Liver (tissue), 7 donors: ENCODE measurements at regions not wholly inside any gene's neighbourhood (a gene's known extent, or its start where the extent isn't known, plus 50 kb on each side); places are given as distances from the start of the nearest gene placed in this dataset.
"Not testable (repeated sequence)": the region's sequence is repeated elsewhere in the genome, so short reads cannot be mapped to it uniquely, and the experiment has no call there.

Source experiments
- DNase-seq: peaks from one replicate; pipeline ENCODE4 v3.0.0-alpha.2; 2017; ENCODE audit warnings: low spot score
- H3K27ac ChIP-seq, 2 donors: one replicate each; pipeline ENCODE4 v1.7.0; 2013; ENCODE audit warnings: inconsistent platforms in 2 of 2, low read length in 2 of 2, control low read depth in 1 of 2, low read depth in 1 of 2, mild to moderate bottlenecking in 1 of 2
- H3K27me3 ChIP-seq, 4 donors: one replicate each; pipeline versions ENCODE4 v1.6.1 to v1.7.0; 2013; ENCODE audit warnings: low read length in 3 of 4, inconsistent platforms in 1 of 4, mild to moderate bottlenecking in 1 of 4, moderate library complexity in 1 of 4; ENCODE audit not compliant: control insufficient read depth in 4 of 4, insufficient read depth in 4 of 4
- H3K36me3 ChIP-seq, 4 donors: one replicate each; pipeline versions ENCODE4 v1.6.1 to v1.7.0; 2013; ENCODE audit warnings: low read length in 3 of 4, mild to moderate bottlenecking in 3 of 4, low read depth in 1 of 4, moderate library complexity in 1 of 4; ENCODE audit not compliant: control insufficient read depth in 4 of 4, insufficient read depth in 3 of 4
- H3K4me1 ChIP-seq, 4 donors: one replicate each; pipeline versions ENCODE4 v1.6.1 to v1.7.0; 2013; ENCODE audit warnings: low read length in 3 of 4, mild to moderate bottlenecking in 3 of 4, moderate library complexity in 1 of 4; ENCODE audit not compliant: control insufficient read depth in 4 of 4, insufficient read depth in 4 of 4
- H3K4me3 ChIP-seq, 3 donors: one replicate each; pipeline versions ENCODE4 v1.6.1 to v1.7.0; 2013; ENCODE audit warnings: low read length in 3 of 3, control low read depth in 1 of 3, low read depth in 1 of 3, mild to moderate bottlenecking in 1 of 3
- H3K9ac ChIP-seq, 2 donors: one replicate each; pipeline ENCODE4 v1.7.0; 2013; ENCODE audit warnings: low read length in 2 of 2, mild to moderate bottlenecking in 2 of 2, moderate library complexity in 2 of 2, control low read depth in 1 of 2, low read depth in 1 of 2
- H3K9me3 ChIP-seq, 4 donors: one replicate each; pipeline versions ENCODE4 v1.6.1 to v1.7.0; 2013; ENCODE audit warnings: low read length in 3 of 4; ENCODE audit not compliant: control insufficient read depth in 4 of 4
- ATF3 ChIP-seq: IDR thresholded peaks from 2 replicates; pipeline ENCODE4 v1.6.1; 2016; ENCODE audit warnings: antibody characterized with exemption
- EGR1 ChIP-seq, 2 donors: IDR thresholded peaks; 2 replicates each; pipeline ENCODE4 v1.6.1; 2016 to 2018; ENCODE audit warnings: antibody characterized with exemption in 2 of 2, low read depth in 2 of 2
- FOXA1 ChIP-seq: IDR thresholded peaks from 2 replicates; pipeline ENCODE4 v1.6.1; 2016; ENCODE audit warnings: antibody characterized with exemption
- FOXA2 ChIP-seq: IDR thresholded peaks from 2 replicates; pipeline ENCODE4 v1.6.1; 2016; ENCODE audit warnings: antibody characterized with exemption
- HNF4A ChIP-seq, 2 donors: conservative IDR thresholded peaks; 2 replicates each; pipeline ENCODE4 v1.6.1; 2016; ENCODE audit warnings: antibody characterized with exemption in 2 of 2, mild to moderate bottlenecking in 2 of 2
- HNF4G ChIP-seq: IDR thresholded peaks from 2 replicates; pipeline ENCODE4 v1.6.1; 2016; ENCODE audit warnings: antibody characterized with exemption
- JUND ChIP-seq, 2 donors: IDR thresholded peaks; 2 replicates each; pipeline ENCODE4 v1.6.1; 2016; ENCODE audit warnings: antibody characterized with exemption in 2 of 2
- NR2F2 ChIP-seq: IDR thresholded peaks from 2 replicates; pipeline ENCODE4 v1.6.1; 2016; ENCODE audit warnings: antibody characterized with exemption
- RAD21 ChIP-seq, 2 donors: IDR thresholded peaks; 2 replicates each; pipeline ENCODE4 v1.6.1; 2016; ENCODE audit warnings: antibody characterized with exemption in 2 of 2, mild to moderate bottlenecking in 2 of 2
- REST ChIP-seq: IDR thresholded peaks from 2 replicates; pipeline ENCODE4 v1.6.1; 2016; ENCODE audit warnings: antibody characterized with exemption, mild to moderate bottlenecking
- RXRA ChIP-seq, 2 donors: IDR thresholded peaks; 2 replicates each; pipeline ENCODE4 v1.6.1; 2017 to 2018; ENCODE audit warnings: antibody characterized with exemption in 2 of 2, mild to moderate bottlenecking in 1 of 2
- SP1 ChIP-seq: IDR thresholded peaks from 2 replicates; pipeline ENCODE4 v1.6.1; 2018; ENCODE audit warnings: antibody characterized with exemption, mild to moderate bottlenecking
- YY1 ChIP-seq: IDR thresholded peaks from 2 replicates; pipeline ENCODE4 v1.6.1; 2016; ENCODE audit warnings: antibody characterized with exemption, mild to moderate bottlenecking
- WGBS: extraction: QIAGEN DNeasy Blood & Tissue Kit; methylation state at CpG from one replicate; pipeline ENCODE4 v1.1.7; 2013; 5-methylcytosine and 5-hydroxymethylcytosine counted together
- TF ChIP-seq, protein P1 (sequence below): IDR thresholded peaks from 2 replicates; pipeline ENCODE4 v1.6.1; 2016; ENCODE audit warnings: antibody characterized with exemption
- donor health status: healthy.
- donor health status: healthy.
- donor health status: healthy.
- donor health status: healthy.

- Histone ChIP-seq H3K36me3 (no peaks in the 10 kb centered on the region), H3K9me3 (peaks cover 0 to 5% (median 0%) of the 10 kb centered on the region in 4 donors), H3K4me3 (no peak overlapping the region), H3K27ac (no peak overlapping the region), H3K27me3 (peaks cover 0 to 2% (median 0%) of the 10 kb centered on the region in 4 donors), H3K4me1 (no peaks in the 10 kb centered on the region), H3K9ac (no peak overlapping the region)
- TF ChIP-seq HNF4A (conservative IDR thresholded peaks at IDR 0.05) (no peak), FOXA2 (no peak), ATF3 (no peak), REST (no peak), SP1 (no peak), RXRA (IDR thresholded peaks at IDR 0.05) (no peak), YY1 (no peak), RAD21 (IDR thresholded peaks at IDR 0.05) (no peak), EGR1 (IDR thresholded peaks at IDR 0.05; ENCODE audit: low read depth in 2 of 2) (no peak), NR2F2 (no peak), HNF4G (no peak)
- TF ChIP-seq, protein P1, sequence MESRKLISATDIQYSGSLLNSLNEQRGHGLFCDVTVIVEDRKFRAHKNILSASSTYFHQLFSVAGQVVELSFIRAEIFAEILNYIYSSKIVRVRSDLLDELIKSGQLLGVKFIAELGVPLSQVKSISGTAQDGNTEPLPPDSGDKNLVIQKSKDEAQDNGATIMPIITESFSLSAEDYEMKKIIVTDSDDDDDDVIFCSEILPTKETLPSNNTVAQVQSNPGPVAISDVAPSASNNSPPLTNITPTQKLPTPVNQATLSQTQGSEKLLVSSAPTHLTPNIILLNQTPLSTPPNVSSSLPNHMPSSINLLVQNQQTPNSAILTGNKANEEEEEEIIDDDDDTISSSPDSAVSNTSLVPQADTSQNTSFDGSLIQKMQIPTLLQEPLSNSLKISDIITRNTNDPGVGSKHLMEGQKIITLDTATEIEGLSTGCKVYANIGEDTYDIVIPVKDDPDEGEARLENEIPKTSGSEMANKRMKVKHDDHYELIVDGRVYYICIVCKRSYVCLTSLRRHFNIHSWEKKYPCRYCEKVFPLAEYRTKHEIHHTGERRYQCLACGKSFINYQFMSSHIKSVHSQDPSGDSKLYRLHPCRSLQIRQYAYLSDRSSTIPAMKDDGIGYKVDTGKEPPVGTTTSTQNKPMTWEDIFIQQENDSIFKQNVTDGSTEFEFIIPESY: no peak
- WGBS: 59% methylated on average over 4 of the region's 4 CpGs
- DNase-seq: no peak
Measured at GRCh38 chr15:26061248-26061647, 198.1 kb upstream of the ATP10A start.

DNA sequence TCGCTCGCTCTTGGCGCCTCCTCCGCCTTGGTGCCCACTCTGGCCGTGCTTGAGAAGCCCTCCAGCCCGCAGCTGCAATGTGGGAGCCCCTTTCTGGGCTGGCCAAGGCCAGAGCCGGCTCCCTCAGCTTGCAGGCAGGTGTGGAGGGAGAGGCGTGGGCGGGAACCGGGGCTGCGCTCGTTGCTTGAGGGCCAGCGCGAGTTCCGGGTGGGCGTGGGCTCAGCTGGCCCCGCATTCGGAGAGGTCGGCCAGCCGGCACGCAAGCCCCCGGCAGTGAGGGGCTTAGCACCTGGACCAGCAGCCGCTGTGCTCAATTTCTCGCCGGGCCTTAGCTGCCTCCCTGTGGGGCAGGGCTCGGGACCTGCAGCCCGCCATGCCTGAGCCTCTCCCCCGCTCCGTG is 193.6 kb upstream of the ATP10A start:
- not testable (repeated sequence) for H3K9me3 ChIP-seq, H3K9ac ChIP-seq, H3K4me3 ChIP-seq, DNase-seq, H3K36me3 ChIP-seq, H3K4me1 ChIP-seq, H3K27ac ChIP-seq, H3K27me3 ChIP-seq
- 91% methylated on average over 29 of the region's 29 CpGs for WGBS

- H3K36me3 ChIP-seq: no peaks in the 10 kb centered on the region
- H3K9ac ChIP-seq: no peak overlapping the region
- no peaks in the 10 kb centered on the region for H3K9me3 ChIP-seq
- 74% methylated on average over 14 of the region's 14 CpGs for WGBS
- TF ChIP-seq NR2F2 (no peak), HNF4A (conservative IDR thresholded peaks at IDR 0.05) (no peak), JUND (IDR thresholded peaks at IDR 0.05) (no peak), YY1 (no peak), RXRA (IDR thresholded peaks at IDR 0.05) (no peak), REST (no peak), FOXA2 (no peak), FOXA1 (no peak), EGR1 (IDR thresholded peaks at IDR 0.05; ENCODE audit: low read depth in 2 of 2) (no peak), RAD21 (IDR thresholded peaks at IDR 0.05) (no peak)
- TF ChIP-seq, protein P1: no peak
- no peaks in the 10 kb centered on the region for H3K4me1 ChIP-seq
- no peak overlapping the region for H3K27ac ChIP-seq
- no peak for DNase-seq
- H3K4me3 ChIP-seq: no peak overlapping the region
- H3K27me3 ChIP-seq: no peaks in the 10 kb centered on the region
Measured at GRCh38 chr15:26051761-26052675, 188.9 kb upstream of the ATP10A start.
